IPS-20b (cell line): ENCODE measurements at regions not wholly inside any gene's neighbourhood (a gene's known extent, or its start where the extent isn't known, plus 50 kb on each side); places are given as distances from the start of the nearest gene placed in this dataset.

Source experiments
- H3K27ac ChIP-seq: one replicate; pipeline ENCODE4 v1.5.1; 2013; ENCODE audit warnings: low read length
- H3K27me3 ChIP-seq: 2 replicates; pipeline ENCODE4 v1.6.1; 2013; ENCODE audit warnings: mild to moderate bottlenecking, low read length, inconsistent platforms; ENCODE audit not compliant: insufficient read depth
- H3K36me3 ChIP-seq: 2 replicates; pipeline ENCODE4 v1.6.1; 2013; ENCODE audit warnings: low read depth, mild to moderate bottlenecking, inconsistent platforms, low read length, moderate library complexity; ENCODE audit not compliant: insufficient read depth
- H3K4me1 ChIP-seq: 2 replicates; pipeline ENCODE4 v1.6.1; 2013; ENCODE audit warnings: mild to moderate bottlenecking, control low read depth, inconsistent platforms, low read length, moderate library complexity; ENCODE audit not compliant: insufficient read depth
- H3K4me3 ChIP-seq: 2 replicates; pipeline ENCODE4 v1.5.1; 2013; ENCODE audit warnings: mild to moderate bottlenecking, low read length, inconsistent platforms
- H3K9ac ChIP-seq: 2 replicates; pipeline ENCODE4 v1.6.1; 2013; ENCODE audit warnings: low read depth, mild to moderate bottlenecking, inconsistent platforms, low read length, moderate library complexity
- H3K9me3 ChIP-seq: 2 replicates; pipeline ENCODE4 v1.6.1; 2013; ENCODE audit warnings: mild to moderate bottlenecking, low read depth, low read length, inconsistent platforms; ENCODE audit not compliant: insufficient read depth

GRCh38 chr9:1946526-1947283 lies 68.4 kb upstream of the SMARCA2 start:
- Histone ChIP-seq H3K27me3 (no peaks in the 10 kb centered on the region), H3K27ac (no peak overlapping the region), H3K4me3 (no peak overlapping the region), H3K36me3 (no peaks in the 10 kb centered on the region), H3K9ac (no peak overlapping the region), H3K4me1 (peaks cover 30% of the 10 kb centered on the region; the same call in 1 of the 2 replicates), H3K9me3 (no peaks in the 10 kb centered on the region)

GRCh38 chr9:1947438-1947837 lies 67.7 kb upstream of the SMARCA2 start:
- H3K9ac ChIP-seq, result no peak overlapping the region
- H3K27me3 ChIP-seq, result no peaks in the 10 kb centered on the region
- H3K4me3 ChIP-seq, result no peak overlapping the region
- H3K9me3 ChIP-seq, result no peaks in the 10 kb centered on the region
- peaks cover 35% of the 10 kb centered on the region; the same call in 1 of the 2 replicates for H3K4me1 ChIP-seq
- H3K36me3 ChIP-seq, result no peaks in the 10 kb centered on the region
- no peak overlapping the region for H3K27ac ChIP-seq

GRCh38 chr9:1948541-1948940 lies 66.6 kb upstream of the SMARCA2 start:
- no peak overlapping the region for H3K9ac ChIP-seq
- H3K4me3 ChIP-seq, result no peak overlapping the region
- no peak overlapping the region for H3K27ac ChIP-seq
- H3K36me3 ChIP-seq, result no peaks in the 10 kb centered on the region
- peaks cover 35% of the 10 kb centered on the region; the same call in 1 of the 2 replicates for H3K4me1 ChIP-seq
- no peaks in the 10 kb centered on the region for H3K27me3 ChIP-seq
- no peaks in the 10 kb centered on the region for H3K9me3 ChIP-seq

- Histone ChIP-seq H3K4me3 (no peak overlapping the region), H3K4me1 (peaks cover 35% of the 10 kb centered on the region; the same call in 1 of the 2 replicates), H3K9me3 (no peaks in the 10 kb centered on the region), H3K27ac (no peak overlapping the region), H3K9ac (no peak overlapping the region), H3K36me3 (no peaks in the 10 kb centered on the region), H3K27me3 (no peaks in the 10 kb centered on the region)
Measured at GRCh38 chr9:1951446-1951845, 63.7 kb upstream of the SMARCA2 start.

GRCh38 chr9:1952001-1952400 lies 63.1 kb upstream of the SMARCA2 start:
- H3K4me3 ChIP-seq, result no peak overlapping the region
- no peaks in the 10 kb centered on the region for H3K27me3 ChIP-seq
- no peak overlapping the region for H3K9ac ChIP-seq
- H3K4me1 ChIP-seq, result peaks cover 35% of the 10 kb centered on the region; the same call in 1 of the 2 replicates
- H3K9me3 ChIP-seq, result no peaks in the 10 kb centered on the region
- H3K36me3 ChIP-seq, result no peaks in the 10 kb centered on the region
- H3K27ac ChIP-seq, result no peak overlapping the region

- H3K9me3 ChIP-seq, result no peaks in the 10 kb centered on the region
- H3K4me1 ChIP-seq, result peaks cover 25% of the 10 kb centered on the region; the same call in 1 of the 2 replicates
- no peaks in the 10 kb centered on the region for H3K27me3 ChIP-seq
- H3K4me3 ChIP-seq, result no peak overlapping the region
- no peak overlapping the region for H3K9ac ChIP-seq
- no peaks in the 10 kb centered on the region for H3K36me3 ChIP-seq
- no peak overlapping the region for H3K27ac ChIP-seq
Measured at GRCh38 chr9:1954238-1954637, 60.9 kb upstream of the SMARCA2 start.

- no peak overlapping the region for H3K9ac ChIP-seq
- no peaks in the 10 kb centered on the region for H3K36me3 ChIP-seq
- no peaks in the 10 kb centered on the region for H3K27me3 ChIP-seq
- no peak overlapping the region for H3K27ac ChIP-seq
- peaks cover 6% of the 10 kb centered on the region; the same call in 1 of the 2 replicates for H3K4me1 ChIP-seq
- no peaks in the 10 kb centered on the region for H3K9me3 ChIP-seq
- H3K4me3 ChIP-seq, result no peak overlapping the region
Measured at GRCh38 chr9:1956958-1957357, 58.2 kb upstream of the SMARCA2 start.

- H3K4me3 ChIP-seq, result no peak overlapping the region
- H3K4me1 ChIP-seq, result peaks cover 4% of the 10 kb centered on the region; the same call in 1 of the 2 replicates
- no peak overlapping the region for H3K9ac ChIP-seq
- no peaks in the 10 kb centered on the region for H3K36me3 ChIP-seq
- H3K27ac ChIP-seq, result no peak overlapping the region
- H3K27me3 ChIP-seq, result no peaks in the 10 kb centered on the region
- no peaks in the 10 kb centered on the region for H3K9me3 ChIP-seq
Measured at GRCh38 chr9:1957856-1958255, 57.3 kb upstream of the SMARCA2 start.

GRCh38 chr9:1959371-1959770 lies 55.8 kb upstream of the SMARCA2 start:
- Histone ChIP-seq H3K4me3 (no peak overlapping the region), H3K27ac (no peak overlapping the region), H3K36me3 (no peaks in the 10 kb centered on the region)

GRCh38 chr9:1960342-1961042 lies 54.7 kb upstream of the SMARCA2 start:
- Histone ChIP-seq H3K9ac (no peak overlapping the region), H3K4me3 (no peak overlapping the region), H3K36me3 (no peaks in the 10 kb centered on the region), H3K27me3 (no peaks in the 10 kb centered on the region), H3K27ac (no peak overlapping the region), H3K9me3 (no peaks in the 10 kb centered on the region), H3K4me1 (peaks cover 4% of the 10 kb centered on the region; the same call in 1 of the 2 replicates)

More at GRCh38 chr9:1959371-1959770, 55.8 kb upstream of the SMARCA2 start:
- Histone ChIP-seq H3K4me1 (peaks cover 4% of the 10 kb centered on the region; the same call in 1 of the 2 replicates), H3K9me3 (no peaks in the 10 kb centered on the region), H3K27me3 (no peaks in the 10 kb centered on the region), H3K9ac (no peak overlapping the region)

GRCh38 chr9:1962122-1962521 lies 53.0 kb upstream of the SMARCA2 start:
- H3K4me1 ChIP-seq, result peaks cover 7% of the 10 kb centered on the region; the same call in 1 of the 2 replicates
- H3K36me3 ChIP-seq, result no peaks in the 10 kb centered on the region
- H3K9ac ChIP-seq, result no peak overlapping the region
- no peak overlapping the region for H3K27ac ChIP-seq
- no peaks in the 10 kb centered on the region for H3K9me3 ChIP-seq
- no peak overlapping the region for H3K4me3 ChIP-seq
- no peaks in the 10 kb centered on the region for H3K27me3 ChIP-seq
